Upper lobe of right lung (tissue), 1 donor: ENCODE measurements at regions not wholly inside any gene's neighbourhood (a gene's known extent, or its start where the extent isn't known, plus 50 kb on each side); places are given as distances from the start of the nearest gene placed in this dataset.

Source experiments
- ATAC-seq: fragments of 200-7000 bp; cut with Tn5 transposase; one replicate; pipeline ENCODE4 v1.9.1; 2020; ENCODE audit warnings: mild to moderate bottlenecking, moderate library complexity
- DNase-seq: peaks from one replicate; pipeline ENCODE4 v3.0.0-alpha.2; 2020
- H3K27ac ChIP-seq: fragments of 200-600 bp; one replicate; pipeline ENCODE4 v1.8.0; 2022
- H3K27me3 ChIP-seq: fragments of 200-600 bp; one replicate; pipeline ENCODE4 v1.8.0; 2022; ENCODE audit warnings: mild to moderate bottlenecking
- H3K36me3 ChIP-seq: fragments of 200-600 bp; one replicate; pipeline ENCODE4 v1.8.0; 2022
- H3K4me1 ChIP-seq: fragments of 200-600 bp; one replicate; pipeline ENCODE4 v1.8.0; 2022
- H3K4me3 ChIP-seq: fragments of 200-600 bp; one replicate; pipeline ENCODE4 v1.8.0; 2022; ENCODE audit warnings: mild to moderate bottlenecking
- H3K9me3 ChIP-seq: fragments of 200-600 bp; one replicate; pipeline ENCODE4 v1.8.0; 2022
- CTCF ChIP-seq: fragments of 200-600 bp; IDR thresholded peaks from one replicate; pipeline ENCODE4 v1.8.0; 2022; ENCODE audit warnings: antibody characterized with exemption
- intact Hi-C: fragments of 100-400 bp; cut with DNase I; formaldehyde crosslinking; loops from one replicate; pipeline ENCODE4 v1.11.0; 2022
- donor health status: DM: no; HTN: yes; CAD: no; lungs with severe emphysema.

DNA sequence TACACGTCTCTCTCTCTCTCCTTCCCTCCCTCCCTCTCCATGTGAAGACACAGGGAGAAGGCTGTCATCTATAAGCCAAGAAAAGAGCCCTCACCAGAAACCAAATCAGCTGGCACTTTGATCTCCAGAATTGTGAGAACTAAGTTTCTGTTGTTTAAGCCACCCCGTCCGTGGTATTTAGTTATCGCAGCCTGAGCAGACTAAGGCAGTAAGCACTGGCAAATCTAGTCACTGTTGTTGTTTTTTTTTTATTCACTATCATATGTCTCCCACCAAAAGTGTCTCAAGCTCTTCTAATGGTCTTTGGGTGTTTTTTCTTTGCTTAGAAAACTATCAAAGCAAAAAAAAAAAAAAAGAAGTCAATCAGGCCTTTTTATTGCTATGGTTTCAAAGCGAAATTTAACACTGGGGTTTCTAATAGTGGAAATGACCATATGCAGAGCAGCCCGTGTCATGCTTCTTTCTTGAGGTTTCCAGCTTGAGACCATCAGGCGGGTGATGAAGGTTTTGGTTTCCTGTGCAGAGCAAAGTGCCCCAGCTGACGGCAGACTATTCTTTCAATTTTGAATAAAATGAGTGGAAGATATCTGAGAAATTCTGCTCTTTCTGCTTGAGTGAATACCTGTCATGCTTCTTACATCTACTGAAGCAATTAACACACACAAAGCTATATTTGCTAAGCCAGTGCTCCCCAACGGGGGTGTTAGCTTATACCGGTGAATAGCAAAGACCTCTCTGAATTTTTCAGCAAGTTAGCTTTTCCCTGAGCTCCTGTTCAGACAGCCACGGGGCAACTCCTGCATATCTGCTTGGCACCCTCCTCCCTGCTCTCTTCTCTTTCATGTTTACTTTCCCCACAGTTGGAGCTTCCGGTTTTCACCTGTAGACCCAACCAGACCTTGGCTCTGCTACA is 394.1 kb upstream of the ATP5MC3 start:
- ATAC-seq (no peak), DNase-seq (no peak)
- H3K27ac ChIP-seq = no peak overlapping the region
- no peaks in the 10 kb centered on the region for H3K27me3 ChIP-seq
- no peak overlapping the region for H3K4me3 ChIP-seq
- H3K4me1 ChIP-seq = no peaks in the 10 kb centered on the region
- no peaks in the 10 kb centered on the region for H3K36me3 ChIP-seq
- H3K9me3 ChIP-seq = no peaks in the 10 kb centered on the region
- no peak for TF ChIP-seq CTCF
- intact Hi-C loops = no loop called here

DNA sequence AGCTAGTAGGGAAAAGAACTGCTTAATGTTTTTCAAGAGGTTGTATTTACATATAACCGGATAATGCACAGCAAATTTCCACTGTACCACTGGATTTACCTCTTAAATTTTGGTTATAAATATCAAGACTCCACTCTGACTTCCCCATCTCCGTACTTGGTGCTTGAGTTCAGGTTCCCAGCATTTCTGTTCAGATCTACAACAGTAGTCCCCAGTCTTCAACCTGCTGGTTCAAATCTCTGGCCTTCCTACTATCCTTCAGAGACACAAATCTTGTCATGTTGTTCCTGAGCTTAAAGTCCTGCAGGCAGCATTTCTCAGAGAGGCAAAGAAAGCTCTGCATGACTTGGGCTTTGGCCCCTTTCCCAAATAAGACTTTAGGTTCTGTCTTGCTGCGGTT is 392.6 kb upstream of the ATP5MC3 start:
- Histone ChIP-seq H3K27me3 (no peaks in the 10 kb centered on the region), H3K4me3 (no peak overlapping the region), H3K9me3 (no peaks in the 10 kb centered on the region), H3K36me3 (no peaks in the 10 kb centered on the region), H3K27ac (no peak overlapping the region), H3K4me1 (no peaks in the 10 kb centered on the region)
- DNase-seq (no peak), ATAC-seq (no peak)
- intact Hi-C loops = no loop called here
- no peak for TF ChIP-seq CTCF

DNA sequence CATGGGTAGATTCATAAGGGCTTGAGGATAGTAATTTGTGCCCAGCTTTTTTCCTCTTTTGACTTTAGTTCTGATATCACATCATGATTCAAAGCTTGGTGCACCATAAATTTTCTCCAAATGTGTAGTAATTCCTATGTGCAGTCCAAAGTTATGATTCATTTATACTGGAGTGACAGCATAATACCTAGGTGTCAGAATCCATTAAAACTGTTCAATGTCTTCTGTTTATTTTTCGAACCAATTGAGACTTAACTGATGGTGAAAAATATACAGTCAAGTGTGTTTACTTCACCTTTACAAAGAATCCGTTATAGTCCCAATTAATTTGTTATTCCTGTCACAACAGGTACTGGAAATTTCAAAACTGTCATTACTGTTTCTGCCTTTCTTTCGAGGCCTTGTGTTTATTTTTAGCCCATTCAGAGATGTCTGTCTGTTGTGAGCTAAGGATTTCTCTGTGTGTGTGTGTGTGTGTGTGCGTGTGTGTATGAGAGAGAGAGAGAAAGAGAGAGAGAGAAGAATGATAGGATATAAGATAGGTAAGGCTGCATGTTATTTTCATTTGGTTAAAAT is 389.7 kb upstream of the ATP5MC3 start:
- Histone ChIP-seq H3K27me3 (no peaks in the 10 kb centered on the region), H3K4me3 (no peak overlapping the region), H3K4me1 (no peaks in the 10 kb centered on the region), H3K27ac (no peak overlapping the region), H3K9me3 (no peaks in the 10 kb centered on the region), H3K36me3 (no peaks in the 10 kb centered on the region)
- no peak for TF ChIP-seq CTCF
- intact Hi-C loops = no loop called here
- DNase-seq (no peak), ATAC-seq (no peak)

- Histone ChIP-seq H3K9me3 (no peaks in the 10 kb centered on the region), H3K4me1 (no peaks in the 10 kb centered on the region), H3K4me3 (no peak overlapping the region), H3K27me3 (no peaks in the 10 kb centered on the region), H3K27ac (no peak overlapping the region), H3K36me3 (no peaks in the 10 kb centered on the region)
- no peak for TF ChIP-seq CTCF
- no peak for ATAC-seq
- intact Hi-C loops = no loop called here
- DNase-seq = no peak
Measured at GRCh38 chr2:175568109-175568730, 386.7 kb upstream of the ATP5MC3 start.

DNA sequence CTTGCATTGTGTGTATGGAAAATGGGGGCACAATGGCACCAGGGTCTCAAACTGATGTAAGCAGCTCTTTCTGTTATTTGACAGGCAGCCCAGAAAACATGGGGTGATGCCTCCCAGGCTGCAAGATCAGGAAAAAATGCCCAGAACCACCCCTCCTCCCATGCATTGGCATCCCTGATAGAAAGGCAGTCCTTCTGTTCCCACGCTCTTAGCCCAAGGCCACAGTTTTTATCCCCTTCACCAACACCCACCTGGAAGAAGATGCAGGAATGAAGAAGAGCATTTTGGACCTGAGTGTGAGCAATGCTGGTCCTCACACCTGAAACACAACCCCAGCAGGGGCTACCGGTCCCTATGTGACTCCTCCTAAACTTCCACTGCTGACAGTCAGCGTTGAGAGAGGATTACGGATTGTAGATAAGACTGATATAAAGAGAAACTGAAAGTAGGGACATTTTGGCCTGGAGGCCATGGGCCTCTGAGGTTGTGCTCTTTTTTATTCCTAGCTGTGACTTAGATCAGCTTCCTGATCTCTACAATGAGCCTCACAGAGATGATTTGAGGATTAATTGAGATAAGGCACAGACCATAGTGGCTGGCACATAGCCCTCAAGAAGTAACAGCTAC is 386.0 kb upstream of the ATP5MC3 start:
- DNase-seq (no peak), ATAC-seq (no peak)
- TF ChIP-seq CTCF = no peak
- Histone ChIP-seq H3K4me3 (no peak overlapping the region), H3K36me3 (no peaks in the 10 kb centered on the region), H3K9me3 (no peaks in the 10 kb centered on the region), H3K27ac (no peak overlapping the region), H3K27me3 (no peaks in the 10 kb centered on the region), H3K4me1 (no peaks in the 10 kb centered on the region)
- intact Hi-C loops = no loop called here
